SK-N-SH treated with all-trans-retinoic acid at 6 μM for 48 hours (cell line): ENCODE measurements at regions not wholly inside any gene's neighbourhood (a gene's known extent, or its start where the extent isn't known, plus 50 kb on each side); places are given as distances from the start of the nearest gene placed in this dataset.

Source experiments
- ATAC-seq: fragments of 200-7000 bp; cut with Tn5 transposase; 3 replicates; pipeline ENCODE4 v1.9.1; 2020; ENCODE audit warnings: mild to moderate bottlenecking, moderate library complexity
- ARNTL ChIP-seq: fragments of 450-650 bp; formaldehyde crosslinking; IDR thresholded peaks from 2 replicates; pipeline ENCODE4 v1.5.0; 2020; ENCODE audit warnings: low read depth, mild to moderate bottlenecking, moderate library complexity, borderline replicate concordance
- CSDC2 ChIP-seq: fragments of 250-450 bp; sonication (Bioruptor Pico); IDR thresholded peaks from 2 replicates; pipeline ENCODE4 v1.5.0; 2020; ENCODE audit warnings: mild to moderate bottlenecking, moderate library complexity
- CSRNP3 ChIP-seq: fragments of 250-450 bp; sonication (Bioruptor Pico); IDR thresholded peaks from 2 replicates; pipeline ENCODE4 v1.5.1; 2021; ENCODE audit warnings: mild to moderate bottlenecking, moderate library complexity
- ESRRG ChIP-seq: fragments of 250-450 bp; sonication (Bioruptor Pico); IDR thresholded peaks from 2 replicates; pipeline ENCODE4 v1.6.1; 2021; ENCODE audit warnings: mild to moderate bottlenecking
- GLIS3 ChIP-seq: fragments of 250-450 bp; sonication (Bioruptor Pico); IDR thresholded peaks from 2 replicates; pipeline ENCODE4 v1.5.0; 2020; ENCODE audit warnings: mild to moderate bottlenecking, moderate library complexity
- OSR1 ChIP-seq: fragments of 250-450 bp; sonication (Bioruptor Pico); IDR thresholded peaks from 2 replicates; pipeline ENCODE4 v1.8.0; 2022; ENCODE audit warnings: moderate library complexity, mild to moderate bottlenecking, inconsistent platforms
- POU6F1 ChIP-seq: fragments of 250-450 bp; sonication (Bioruptor Pico); IDR thresholded peaks from 2 replicates; pipeline ENCODE4 v1.8.0; 2021; ENCODE audit warnings: low read depth, mild to moderate bottlenecking, moderate library complexity, borderline replicate concordance
- PPARA ChIP-seq: fragments of 250-450 bp; sonication (Bioruptor Pico); IDR thresholded peaks from 2 replicates; pipeline ENCODE4 v1.5.0; 2020; ENCODE audit warnings: mild to moderate bottlenecking, borderline replicate concordance
- RARB ChIP-seq: fragments of 250-450 bp; sonication (Bioruptor Pico); IDR thresholded peaks from 2 replicates; pipeline ENCODE4 v1.8.0; 2021; ENCODE audit warnings: mild to moderate bottlenecking, moderate library complexity
- SNAI2 ChIP-seq: fragments of 250-450 bp; sonication (Bioruptor Pico); IDR thresholded peaks from 2 replicates; pipeline ENCODE4 v1.5.0; 2020; ENCODE audit warnings: mild to moderate bottlenecking, moderate library complexity
- TOX ChIP-seq: fragments of 250-450 bp; sonication (Bioruptor Pico); IDR thresholded peaks from 2 replicates; pipeline ENCODE4 v1.8.0; 2021; ENCODE audit warnings: mild to moderate bottlenecking, moderate library complexity, borderline replicate concordance
- ZC3H10 ChIP-seq: fragments of 250-450 bp; sonication (Bioruptor Pico); IDR thresholded peaks from 2 replicates; pipeline ENCODE4 v1.5.1; 2021; ENCODE audit warnings: mild to moderate bottlenecking, moderate library complexity
- ZFP3 ChIP-seq: fragments of 250-450 bp; sonication (Bioruptor Pico); IDR thresholded peaks from 2 replicates; pipeline ENCODE4 v1.5.0; 2020; ENCODE audit warnings: mild to moderate bottlenecking, moderate library complexity
- ZFP30 ChIP-seq: fragments of 450-650 bp; formaldehyde crosslinking; IDR thresholded peaks from 2 replicates; pipeline ENCODE4 v1.5.0; 2022; ENCODE audit warnings: mild to moderate bottlenecking, moderate library complexity
- ZNF565 ChIP-seq: fragments of 450-650 bp; formaldehyde crosslinking; conservative IDR thresholded peaks from 2 replicates; pipeline ENCODE4 v1.5.0; 2020; ENCODE audit warnings: low read depth, mild to moderate bottlenecking, moderate library complexity
- ZNF70 ChIP-seq: fragments of 450-650 bp; formaldehyde crosslinking; IDR thresholded peaks from 2 replicates; pipeline ENCODE4 v1.5.0; 2020; ENCODE audit warnings: mild to moderate bottlenecking, moderate library complexity
- ZNF8 ChIP-seq: fragments of 450-650 bp; formaldehyde crosslinking; IDR thresholded peaks from 2 replicates; pipeline ENCODE4 v1.5.0; 2020; ENCODE audit warnings: mild to moderate bottlenecking, moderate library complexity
- TF ChIP-seq, protein P1 (sequence below): fragments of 250-450 bp; sonication (Bioruptor Pico); IDR thresholded peaks from 2 replicates; pipeline ENCODE4 v1.5.1; 2020; ENCODE audit warnings: low read depth, mild to moderate bottlenecking, moderate library complexity
- TF ChIP-seq, protein P2 (sequence below): fragments of 250-450 bp; sonication (Bioruptor Pico); IDR thresholded peaks from 2 replicates; pipeline ENCODE4 v1.5.0; 2020; ENCODE audit warnings: mild to moderate bottlenecking, moderate library complexity

GRCh38 chr3:162525771-162526170, 1029.2 kb downstream of the OTOL1 start (continued):
- TF ChIP-seq, protein P1, sequence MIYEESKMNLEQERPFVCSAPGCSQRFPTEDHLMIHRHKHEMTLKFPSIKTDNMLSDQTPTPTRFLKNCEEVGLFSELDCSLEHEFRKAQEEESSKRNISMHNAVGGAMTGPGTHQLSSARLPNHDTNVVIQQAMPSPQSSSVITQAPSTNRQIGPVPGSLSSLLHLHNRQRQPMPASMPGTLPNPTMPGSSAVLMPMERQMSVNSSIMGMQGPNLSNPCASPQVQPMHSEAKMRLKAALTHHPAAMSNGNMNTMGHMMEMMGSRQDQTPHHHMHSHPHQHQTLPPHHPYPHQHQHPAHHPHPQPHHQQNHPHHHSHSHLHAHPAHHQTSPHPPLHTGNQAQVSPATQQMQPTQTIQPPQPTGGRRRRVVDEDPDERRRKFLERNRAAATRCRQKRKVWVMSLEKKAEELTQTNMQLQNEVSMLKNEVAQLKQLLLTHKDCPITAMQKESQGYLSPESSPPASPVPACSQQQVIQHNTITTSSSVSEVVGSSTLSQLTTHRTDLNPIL, result no peak
- no peak for TF ChIP-seq ZFP30 (CRISPR knock-in tag)
- TF ChIP-seq ESRRG (CRISPR knock-in tag), result no peak
- TF ChIP-seq ZNF8 (CRISPR knock-in tag), result no peak
- TF ChIP-seq, protein P2, sequence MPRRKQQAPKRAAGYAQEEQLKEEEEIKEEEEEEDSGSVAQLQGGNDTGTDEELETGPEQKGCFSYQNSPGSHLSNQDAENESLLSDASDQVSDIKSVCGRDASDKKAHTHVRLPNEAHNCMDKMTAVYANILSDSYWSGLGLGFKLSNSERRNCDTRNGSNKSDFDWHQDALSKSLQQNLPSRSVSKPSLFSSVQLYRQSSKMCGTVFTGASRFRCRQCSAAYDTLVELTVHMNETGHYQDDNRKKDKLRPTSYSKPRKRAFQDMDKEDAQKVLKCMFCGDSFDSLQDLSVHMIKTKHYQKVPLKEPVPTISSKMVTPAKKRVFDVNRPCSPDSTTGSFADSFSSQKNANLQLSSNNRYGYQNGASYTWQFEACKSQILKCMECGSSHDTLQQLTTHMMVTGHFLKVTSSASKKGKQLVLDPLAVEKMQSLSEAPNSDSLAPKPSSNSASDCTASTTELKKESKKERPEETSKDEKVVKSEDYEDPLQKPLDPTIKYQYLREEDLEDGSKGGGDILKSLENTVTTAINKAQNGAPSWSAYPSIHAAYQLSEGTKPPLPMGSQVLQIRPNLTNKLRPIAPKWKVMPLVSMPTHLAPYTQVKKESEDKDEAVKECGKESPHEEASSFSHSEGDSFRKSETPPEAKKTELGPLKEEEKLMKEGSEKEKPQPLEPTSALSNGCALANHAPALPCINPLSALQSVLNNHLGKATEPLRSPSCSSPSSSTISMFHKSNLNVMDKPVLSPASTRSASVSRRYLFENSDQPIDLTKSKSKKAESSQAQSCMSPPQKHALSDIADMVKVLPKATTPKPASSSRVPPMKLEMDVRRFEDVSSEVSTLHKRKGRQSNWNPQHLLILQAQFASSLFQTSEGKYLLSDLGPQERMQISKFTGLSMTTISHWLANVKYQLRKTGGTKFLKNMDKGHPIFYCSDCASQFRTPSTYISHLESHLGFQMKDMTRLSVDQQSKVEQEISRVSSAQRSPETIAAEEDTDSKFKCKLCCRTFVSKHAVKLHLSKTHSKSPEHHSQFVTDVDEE (CRISPR knock-in tag), result no peak

GRCh38 chr3:162534431-162534830, 1037.8 kb downstream of the OTOL1 start:
- TF ChIP-seq ZNF565 (CRISPR knock-in tag) (no peak), ZFP30 (CRISPR knock-in tag) (no peak)

DNA sequence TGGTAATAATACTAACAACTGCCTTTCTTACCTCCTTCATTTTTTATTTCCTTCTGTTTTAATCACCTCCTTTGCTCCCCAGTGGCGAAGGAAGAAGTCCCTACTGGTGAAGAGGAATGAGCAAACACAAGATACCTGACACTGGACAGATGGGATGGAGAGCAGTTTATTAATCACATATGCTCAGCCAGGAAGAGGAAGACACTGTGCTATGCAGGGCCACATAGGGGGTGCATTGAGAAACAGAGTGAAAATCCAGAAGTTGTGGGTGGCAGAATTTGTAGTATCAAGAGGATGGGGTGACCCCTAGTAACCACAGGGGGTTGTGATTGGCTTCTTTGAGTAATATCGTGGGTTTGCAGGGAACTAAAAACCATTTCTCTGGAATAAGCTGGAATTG, 1041.9 kb downstream of the OTOL1 start:
- TF ChIP-seq CSDC2 (CRISPR knock-in tag) (no peak), ZNF8 (CRISPR knock-in tag) (no peak), TOX (no peak), ZNF565 (CRISPR knock-in tag) (no peak), GLIS3 (CRISPR knock-in tag) (no peak), PPARA (CRISPR knock-in tag) (no peak), ZNF70 (CRISPR knock-in tag) (no peak), CSRNP3 (CRISPR knock-in tag) (no peak)
- TF ChIP-seq, protein P2 (CRISPR knock-in tag), result no peak
- ATAC-seq, result no peak

More at GRCh38 chr3:162534431-162534830, 1037.8 kb downstream of the OTOL1 start:
- ATAC-seq, result no peak

- ATAC-seq, result no peak
- no peak for TF ChIP-seq SNAI2 (CRISPR knock-in tag)
- TF ChIP-seq PPARA (CRISPR knock-in tag), result no peak
- no peak for TF ChIP-seq OSR1
- no peak for TF ChIP-seq POU6F1 (CRISPR knock-in tag)
- TF ChIP-seq, protein P1, result no peak
- TF ChIP-seq, protein P2 (CRISPR knock-in tag), result no peak
- no peak for TF ChIP-seq ZNF8 (CRISPR knock-in tag)
- no peak for TF ChIP-seq ESRRG (CRISPR knock-in tag)
- no peak for TF ChIP-seq TOX
- TF ChIP-seq CSRNP3 (CRISPR knock-in tag), result no peak
- no peak for TF ChIP-seq ZFP3
- no peak for TF ChIP-seq ARNTL (CRISPR knock-in tag)
- TF ChIP-seq ZC3H10 (CRISPR knock-in tag), result no peak
- no peak for TF ChIP-seq ZNF565 (CRISPR knock-in tag)
- no peak for TF ChIP-seq ZFP30 (CRISPR knock-in tag)
- no peak for TF ChIP-seq RARB (CRISPR knock-in tag)
Measured at GRCh38 chr3:162538906-162539305, 1042.3 kb downstream of the OTOL1 start.
